ENCODE measurements at regions not wholly inside any gene's neighbourhood (a gene's known extent, or its start where the extent isn't known, plus 50 kb on each side); places are given as distances from the start of the nearest gene placed in this dataset.

DNA sequence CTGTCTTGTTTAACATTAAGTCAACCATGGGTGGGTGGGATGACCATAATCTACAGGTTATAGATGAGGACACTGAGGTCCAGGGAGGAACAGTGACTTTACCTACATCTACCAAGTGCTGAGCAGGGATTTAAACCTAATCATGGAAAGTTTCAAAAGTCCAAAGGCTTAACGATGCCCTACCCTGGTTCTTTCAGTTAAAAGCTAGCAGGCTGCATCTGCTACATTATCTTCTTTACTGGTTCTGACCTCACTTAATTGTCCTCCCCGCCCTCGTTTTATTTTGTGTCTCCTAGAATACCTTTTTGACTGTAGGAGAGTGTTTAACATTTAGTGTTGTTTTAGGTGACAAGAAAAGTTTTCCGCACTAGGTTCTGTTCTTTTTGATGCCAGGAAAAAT is 735.2 kb downstream of the TLR4 start:
- Histone ChIP-seq H3K4me1 (ENCODE audit: control insufficient read depth in 2 of 2, insufficient read depth in 2 of 2, low read length in 1 of 2) (no peaks in the 10 kb centered on the region), H3K27me3 (ENCODE audit: control insufficient read depth in 1 of 2, insufficient read depth in 2 of 2, low read length in 2 of 2) (no peaks in the 10 kb centered on the region), H3K9me3 (ENCODE audit: control insufficient read depth in 2 of 2, insufficient read depth in 1 of 2, low read depth in 1 of 2, low read length in 1 of 2) (no peaks in the 10 kb centered on the region), H3K4me3 (ENCODE audit: low read depth in 1 of 2, low read length in 2 of 2) (no peak overlapping the region), H3K36me3 (ENCODE audit: control insufficient read depth in 2 of 2, insufficient read depth in 2 of 2, low read length in 1 of 2) (no peaks in the 10 kb centered on the region), H3K27ac (ENCODE audit: low read depth in 2 of 2, low read length in 1 of 2) (no peak overlapping the region)
- WGBS, 2 donors, result 77 to 79% methylated on average over 4 of the region's 4 CpGs

DNA sequence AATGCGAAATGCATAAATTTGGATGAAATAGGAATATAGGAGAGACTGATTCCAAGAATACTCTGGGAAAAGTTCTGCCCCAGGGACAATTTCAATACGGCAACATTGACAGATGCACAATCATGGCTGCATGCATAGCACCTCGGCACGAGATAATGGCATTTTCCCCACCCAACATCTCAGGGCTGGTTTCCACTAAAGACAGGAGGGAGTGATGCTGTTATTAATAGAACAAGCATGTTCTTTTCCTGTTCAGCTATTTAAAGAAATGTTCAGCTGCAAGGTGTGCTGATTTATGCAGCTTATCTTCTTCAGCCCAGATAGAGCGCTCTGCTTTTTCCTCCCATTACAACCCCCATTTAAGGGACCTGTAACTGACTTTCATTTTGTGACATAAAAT is 740.2 kb downstream of the TLR4 start:
- H3K27me3 ChIP-seq (ENCODE audit: control insufficient read depth in 1 of 2, insufficient read depth in 2 of 2, low read length in 2 of 2), result no peaks in the 10 kb centered on the region
- 72 to 78% methylated on average over 5 of the region's 5 CpGs for WGBS, 2 donors
- no peak overlapping the region for H3K4me3 ChIP-seq (ENCODE audit: low read depth in 1 of 2, low read length in 2 of 2)
- H3K27ac ChIP-seq (ENCODE audit: low read depth in 2 of 2, low read length in 1 of 2), result no peak overlapping the region
- H3K4me1 ChIP-seq (ENCODE audit: control insufficient read depth in 2 of 2, insufficient read depth in 2 of 2, low read length in 1 of 2), result no peaks in the 10 kb centered on the region
- H3K9me3 ChIP-seq (ENCODE audit: control insufficient read depth in 2 of 2, insufficient read depth in 1 of 2, low read depth in 1 of 2, low read length in 1 of 2), result no peaks in the 10 kb centered on the region
- no peaks in the 10 kb centered on the region for H3K36me3 ChIP-seq (ENCODE audit: control insufficient read depth in 2 of 2, insufficient read depth in 2 of 2, low read length in 1 of 2)

DNA sequence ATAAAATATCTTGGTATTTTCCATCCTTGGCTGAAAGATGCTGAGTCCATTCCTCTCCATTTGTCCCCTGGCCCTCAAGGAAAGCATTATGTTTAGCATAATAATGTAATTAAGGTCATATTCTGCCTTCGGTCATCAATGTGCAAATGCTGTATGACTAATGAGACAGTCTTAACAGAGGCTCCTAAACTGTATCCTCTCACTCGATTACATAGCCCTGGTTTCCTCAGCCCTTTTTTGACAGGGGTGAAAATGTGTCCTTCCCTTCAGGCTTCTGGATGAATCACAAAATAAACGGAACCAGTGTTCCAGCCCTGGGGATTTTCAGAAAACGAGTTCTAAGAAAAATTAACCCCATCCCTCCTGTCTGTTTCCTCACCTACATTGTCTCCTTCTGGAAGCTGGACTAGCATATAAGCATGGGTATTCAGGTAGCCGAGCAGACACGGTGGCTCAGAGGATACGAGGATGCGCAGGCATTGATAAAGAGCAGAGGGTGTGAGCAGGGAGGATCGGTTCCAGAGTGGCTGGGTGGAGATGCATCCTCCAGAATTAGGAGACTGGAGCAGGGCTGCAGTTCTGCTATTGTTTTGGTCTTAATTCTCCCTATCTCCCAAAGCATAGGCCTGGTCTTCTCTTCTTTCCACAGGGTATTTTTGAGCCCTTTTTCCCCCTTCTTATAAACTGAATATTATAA is 742.9 kb downstream of the TLR4 start:
- H3K36me3 ChIP-seq (ENCODE audit: control insufficient read depth in 2 of 2, insufficient read depth in 2 of 2, low read length in 1 of 2), result no peaks in the 10 kb centered on the region
- WGBS, 2 donors, result 53 to 57% methylated on average over 9 of the region's 9 CpGs
- H3K27me3 ChIP-seq (ENCODE audit: control insufficient read depth in 1 of 2, insufficient read depth in 2 of 2, low read length in 2 of 2), result no peaks in the 10 kb centered on the region
- no peaks in the 10 kb centered on the region for H3K9me3 ChIP-seq (ENCODE audit: control insufficient read depth in 2 of 2, insufficient read depth in 1 of 2, low read depth in 1 of 2, low read length in 1 of 2)
- no peaks in the 10 kb centered on the region for H3K4me1 ChIP-seq (ENCODE audit: control insufficient read depth in 2 of 2, insufficient read depth in 2 of 2, low read length in 1 of 2)
- H3K4me3 ChIP-seq (ENCODE audit: low read depth in 1 of 2, low read length in 2 of 2), result no peak overlapping the region
- H3K27ac ChIP-seq (ENCODE audit: low read depth in 2 of 2, low read length in 1 of 2), result no peak overlapping the region

DNA sequence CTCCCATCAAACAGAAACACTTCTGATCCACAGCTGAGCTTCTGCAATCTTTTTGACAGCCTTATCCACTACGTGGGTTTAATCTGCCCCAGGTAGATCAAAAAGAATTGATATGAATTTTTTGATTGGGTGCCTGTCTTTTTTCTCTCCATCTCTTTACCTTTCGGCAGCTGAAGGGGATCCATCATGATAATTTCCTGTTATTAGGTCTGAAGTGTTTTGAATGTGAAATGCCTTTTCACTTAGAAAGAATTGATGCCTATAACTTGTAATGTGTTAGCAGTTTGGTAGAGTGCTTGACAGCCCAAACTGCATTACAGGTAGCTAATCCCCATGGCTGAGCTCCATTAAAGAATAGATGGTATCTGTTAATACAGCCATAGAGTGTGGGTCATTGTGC is 745.4 kb downstream of the TLR4 start:
- no peak overlapping the region for H3K27ac ChIP-seq (ENCODE audit: low read depth in 2 of 2, low read length in 1 of 2)
- no peaks in the 10 kb centered on the region for H3K4me1 ChIP-seq (ENCODE audit: control insufficient read depth in 2 of 2, insufficient read depth in 2 of 2, low read length in 1 of 2)
- H3K9me3 ChIP-seq (ENCODE audit: control insufficient read depth in 2 of 2, insufficient read depth in 1 of 2, low read depth in 1 of 2, low read length in 1 of 2), result no peaks in the 10 kb centered on the region
- H3K27me3 ChIP-seq (ENCODE audit: control insufficient read depth in 1 of 2, insufficient read depth in 2 of 2, low read length in 2 of 2), result no peaks in the 10 kb centered on the region
- no peak overlapping the region for H3K4me3 ChIP-seq (ENCODE audit: low read depth in 1 of 2, low read length in 2 of 2)
- no peaks in the 10 kb centered on the region for H3K36me3 ChIP-seq (ENCODE audit: control insufficient read depth in 2 of 2, insufficient read depth in 2 of 2, low read length in 1 of 2)
- WGBS, 2 donors, result 58 to 65% methylated on average over 2 of the region's 2 CpGs

DNA sequence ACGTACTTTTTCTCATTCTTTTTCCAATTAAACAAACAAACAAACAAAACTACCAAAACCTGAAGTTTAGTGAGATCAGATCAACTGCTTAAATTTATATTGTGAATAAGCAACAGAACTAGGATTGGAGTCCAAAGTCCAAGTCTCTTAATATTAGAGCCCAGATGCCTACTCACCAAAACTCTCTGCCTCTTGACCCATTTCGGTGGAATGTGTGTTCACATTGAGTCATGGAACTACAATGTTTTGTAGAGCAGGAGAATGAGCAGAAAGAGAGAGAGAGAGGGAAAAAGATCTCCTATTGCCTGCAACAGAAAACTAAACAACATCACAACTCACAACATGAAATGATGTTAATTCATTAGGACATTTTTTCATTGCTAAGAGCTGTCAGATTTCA is 751.1 kb downstream of the TLR4 start:
- Histone ChIP-seq H3K9me3 (ENCODE audit: control insufficient read depth in 2 of 2, insufficient read depth in 1 of 2, low read depth in 1 of 2, low read length in 1 of 2) (no peaks in the 10 kb centered on the region), H3K27me3 (ENCODE audit: control insufficient read depth in 1 of 2, insufficient read depth in 2 of 2, low read length in 2 of 2) (no peaks in the 10 kb centered on the region), H3K4me1 (ENCODE audit: control insufficient read depth in 2 of 2, insufficient read depth in 2 of 2, low read length in 1 of 2) (no peaks in the 10 kb centered on the region), H3K27ac (ENCODE audit: low read depth in 2 of 2, low read length in 1 of 2) (no peak overlapping the region), H3K4me3 (ENCODE audit: low read depth in 1 of 2, low read length in 2 of 2) (no peak overlapping the region), H3K36me3 (ENCODE audit: control insufficient read depth in 2 of 2, insufficient read depth in 2 of 2, low read length in 1 of 2) (no peaks in the 10 kb centered on the region)
- 70 to 82% methylated on average over 2 of the region's 2 CpGs for WGBS, 2 donors

DNA sequence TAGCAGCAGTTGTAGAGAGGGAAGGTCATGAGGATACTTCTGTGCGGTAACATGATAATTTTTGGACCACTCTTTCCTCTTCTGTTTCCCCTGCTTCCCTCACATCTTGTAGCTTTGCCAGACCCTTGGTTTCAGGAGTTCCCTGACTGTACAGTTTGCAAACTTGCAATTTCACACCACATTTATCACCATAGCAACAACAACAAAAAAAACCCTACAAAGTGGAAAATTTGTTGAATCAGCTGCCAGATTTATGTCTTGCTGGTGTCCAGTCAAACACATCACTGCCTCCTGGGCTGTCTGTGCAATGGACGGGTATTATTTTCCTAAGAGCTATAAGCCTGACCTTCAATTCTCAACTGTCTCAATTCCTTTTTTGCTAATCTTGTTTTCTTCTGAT is 751.6 kb downstream of the TLR4 start:
- no peaks in the 10 kb centered on the region for H3K9me3 ChIP-seq (ENCODE audit: control insufficient read depth in 2 of 2, insufficient read depth in 1 of 2, low read depth in 1 of 2, low read length in 1 of 2)
- no peaks in the 10 kb centered on the region for H3K36me3 ChIP-seq (ENCODE audit: control insufficient read depth in 2 of 2, insufficient read depth in 2 of 2, low read length in 1 of 2)
- no peak overlapping the region for H3K4me3 ChIP-seq (ENCODE audit: low read depth in 1 of 2, low read length in 2 of 2)
- no peak overlapping the region for H3K27ac ChIP-seq (ENCODE audit: low read depth in 2 of 2, low read length in 1 of 2)
- no peaks in the 10 kb centered on the region for H3K4me1 ChIP-seq (ENCODE audit: control insufficient read depth in 2 of 2, insufficient read depth in 2 of 2, low read length in 1 of 2)
- 61 to 67% methylated on average over 2 of the region's 2 CpGs for WGBS, 2 donors
- H3K27me3 ChIP-seq (ENCODE audit: control insufficient read depth in 1 of 2, insufficient read depth in 2 of 2, low read length in 2 of 2), result no peaks in the 10 kb centered on the region

DNA sequence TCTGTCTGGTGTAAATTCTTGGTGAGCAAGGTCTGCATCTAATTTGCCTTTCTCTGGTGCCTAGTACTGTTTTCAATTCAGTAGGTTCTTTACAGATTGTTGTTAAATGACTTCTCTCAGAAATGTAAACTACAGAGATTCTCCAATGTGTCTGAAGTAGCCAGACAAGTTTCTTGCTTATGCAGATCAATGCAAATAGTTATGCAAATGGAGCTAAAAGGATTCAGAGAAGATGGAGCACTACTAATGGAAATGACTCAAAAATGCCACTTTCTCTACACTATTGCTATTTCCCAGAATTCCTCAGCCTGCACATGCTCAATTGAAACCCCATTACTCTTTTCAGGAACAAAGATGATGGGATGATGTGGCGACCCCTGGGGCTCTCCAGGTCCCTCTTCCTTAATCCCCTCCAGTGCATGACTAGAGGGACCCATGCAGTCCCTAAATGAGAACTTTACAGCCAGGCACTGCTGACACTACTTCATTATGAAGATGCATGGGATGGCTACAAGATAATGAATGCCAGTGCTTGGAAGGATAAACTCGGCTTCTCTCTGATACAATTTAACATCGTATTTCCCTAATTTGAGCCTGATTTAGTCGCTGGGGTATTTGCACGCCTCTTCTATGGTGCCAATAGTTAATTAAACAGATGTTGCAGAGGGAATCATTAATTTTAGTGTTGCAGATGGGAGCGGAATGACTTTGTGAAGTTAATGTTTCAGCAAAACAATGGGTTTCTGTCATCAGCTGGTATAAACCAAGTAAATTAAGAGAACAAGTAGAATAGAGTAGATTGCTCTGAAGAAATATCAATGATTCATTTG is 753.2 kb downstream of the TLR4 start:
- WGBS, 2 donors, result 68 to 70% methylated on average over 6 of the region's 6 CpGs
- no peak overlapping the region for H3K27ac ChIP-seq (ENCODE audit: low read depth in 2 of 2, low read length in 1 of 2)
- H3K36me3 ChIP-seq (ENCODE audit: control insufficient read depth in 2 of 2, insufficient read depth in 2 of 2, low read length in 1 of 2), result no peaks in the 10 kb centered on the region
- no peak overlapping the region for H3K4me3 ChIP-seq (ENCODE audit: low read depth in 1 of 2, low read length in 2 of 2)
- no peaks in the 10 kb centered on the region for H3K4me1 ChIP-seq (ENCODE audit: control insufficient read depth in 2 of 2, insufficient read depth in 2 of 2, low read length in 1 of 2)
- no peaks in the 10 kb centered on the region for H3K27me3 ChIP-seq (ENCODE audit: control insufficient read depth in 1 of 2, insufficient read depth in 2 of 2, low read length in 2 of 2)
- H3K9me3 ChIP-seq (ENCODE audit: control insufficient read depth in 2 of 2, insufficient read depth in 1 of 2, low read depth in 1 of 2, low read length in 1 of 2), result no peaks in the 10 kb centered on the region

DNA sequence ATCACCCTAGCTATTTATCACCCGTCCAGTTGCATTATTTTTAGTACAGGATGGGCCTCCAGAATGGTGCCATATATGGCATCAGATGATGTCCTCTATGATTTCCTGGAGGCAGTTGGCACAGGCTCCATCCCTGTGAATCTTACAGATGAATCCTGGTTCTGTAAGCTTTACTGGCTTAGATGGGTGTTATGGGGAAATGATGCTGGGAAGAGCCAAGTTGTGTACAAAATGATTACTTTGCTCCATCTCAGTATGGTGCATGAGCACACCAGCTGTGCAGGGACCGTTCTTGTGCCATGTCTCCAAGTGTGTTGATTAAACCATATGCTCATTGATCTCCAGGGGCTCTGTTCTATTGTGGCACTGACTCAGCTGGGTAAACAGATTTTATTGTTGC is 755.7 kb downstream of the TLR4 start:
- H3K36me3 ChIP-seq (ENCODE audit: control insufficient read depth in 2 of 2, insufficient read depth in 2 of 2, low read length in 1 of 2), result no peaks in the 10 kb centered on the region
- H3K9me3 ChIP-seq (ENCODE audit: control insufficient read depth in 2 of 2, insufficient read depth in 1 of 2, low read depth in 1 of 2, low read length in 1 of 2), result no peaks in the 10 kb centered on the region
- WGBS, 2 donors, result 50 to 52% methylated on average over 2 of the region's 2 CpGs

DNA sequence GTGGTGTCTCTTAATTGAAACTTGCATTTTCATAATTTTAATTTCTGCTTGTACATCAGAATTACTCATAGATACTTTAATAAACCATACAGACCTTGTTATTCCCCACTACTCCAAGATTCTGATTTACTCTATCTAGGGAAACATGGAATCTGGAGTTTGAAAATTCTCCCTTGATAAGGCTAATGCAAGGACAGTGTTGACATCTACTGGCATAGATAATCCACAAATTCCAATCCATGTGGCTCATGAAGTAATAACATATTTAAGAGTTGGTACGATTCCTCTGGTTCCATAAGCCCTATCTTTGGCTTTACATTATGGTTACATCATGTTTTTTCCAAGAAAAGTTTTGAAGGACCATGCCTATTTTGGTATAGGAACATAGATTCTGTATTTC is 759.2 kb downstream of the TLR4 start:
- Histone ChIP-seq H3K36me3 (ENCODE audit: control insufficient read depth in 2 of 2, insufficient read depth in 2 of 2, low read length in 1 of 2) (no peaks in the 10 kb centered on the region), H3K4me1 (ENCODE audit: control insufficient read depth in 2 of 2, insufficient read depth in 2 of 2, low read length in 1 of 2) (no peaks in the 10 kb centered on the region), H3K27me3 (ENCODE audit: control insufficient read depth in 1 of 2, insufficient read depth in 2 of 2, low read length in 2 of 2) (no peaks in the 10 kb centered on the region), H3K4me3 (ENCODE audit: low read depth in 1 of 2, low read length in 2 of 2) (no peak overlapping the region), H3K27ac (ENCODE audit: low read depth in 2 of 2, low read length in 1 of 2) (no peak overlapping the region), H3K9me3 (ENCODE audit: control insufficient read depth in 2 of 2, insufficient read depth in 1 of 2, low read depth in 1 of 2, low read length in 1 of 2) (no peaks in the 10 kb centered on the region)
- 49 to 67% methylated on average over 1 of the region's 1 CpG for WGBS, 2 donors

More for the DNA sequence above, 755.7 kb downstream of the TLR4 start:
- Histone ChIP-seq H3K27me3 (ENCODE audit: control insufficient read depth in 1 of 2, insufficient read depth in 2 of 2, low read length in 2 of 2) (no peaks in the 10 kb centered on the region), H3K4me3 (ENCODE audit: low read depth in 1 of 2, low read length in 2 of 2) (no peak overlapping the region), H3K4me1 (ENCODE audit: control insufficient read depth in 2 of 2, insufficient read depth in 2 of 2, low read length in 1 of 2) (no peaks in the 10 kb centered on the region), H3K27ac (ENCODE audit: low read depth in 2 of 2, low read length in 1 of 2) (no peak overlapping the region)

DNA sequence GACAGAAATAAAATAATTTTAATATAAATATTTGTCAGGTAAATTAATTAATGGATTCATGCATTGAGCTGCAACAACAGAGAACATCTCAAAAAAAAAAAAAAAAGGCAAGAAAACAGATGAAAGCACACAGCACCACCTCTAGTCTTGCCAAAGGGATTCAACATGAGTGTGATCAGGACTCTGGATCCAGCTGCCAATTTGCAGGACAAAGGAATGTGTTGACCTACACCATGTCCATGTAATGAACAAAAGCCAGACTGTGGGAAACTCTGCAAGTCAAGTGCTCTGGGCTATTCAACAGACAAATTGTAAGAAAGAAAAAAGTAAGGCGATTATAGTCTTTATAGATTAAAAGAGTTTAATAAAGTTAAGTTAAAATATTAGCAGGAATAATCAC is 769.3 kb downstream of the TLR4 start:
- 54 to 68% methylated on average over 1 of the region's 1 CpG for WGBS, 2 donors
- H3K27ac ChIP-seq (ENCODE audit: low read depth in 2 of 2, low read length in 1 of 2), result no peak overlapping the region

More for the DNA sequence above, 769.3 kb downstream of the TLR4 start:
- no peaks in the 10 kb centered on the region for H3K36me3 ChIP-seq (ENCODE audit: control insufficient read depth in 2 of 2, insufficient read depth in 2 of 2, low read length in 1 of 2)
- H3K9me3 ChIP-seq (ENCODE audit: control insufficient read depth in 2 of 2, insufficient read depth in 1 of 2, low read depth in 1 of 2, low read length in 1 of 2), result no peaks in the 10 kb centered on the region
- H3K4me3 ChIP-seq (ENCODE audit: low read depth in 1 of 2, low read length in 2 of 2), result no peak overlapping the region
- H3K27me3 ChIP-seq (ENCODE audit: control insufficient read depth in 1 of 2, insufficient read depth in 2 of 2, low read length in 2 of 2), result no peaks in the 10 kb centered on the region
- H3K4me1 ChIP-seq (ENCODE audit: control insufficient read depth in 2 of 2, insufficient read depth in 2 of 2, low read length in 1 of 2), result no peaks in the 10 kb centered on the region
